MG63 (cell line): ENCODE measurements at regions not wholly inside any gene's neighbourhood (a gene's known extent, or its start where the extent isn't known, plus 50 kb on each side); places are given as distances from the start of the nearest gene placed in this dataset.
A peak's percentile ranks its signal among the peaks of the same experiment; 100 is the strongest.

Experiments used
- DNase-seq: peaks from one replicate; pipeline ENCODE4 v3.0.0-alpha.2; 2020
- H3K27me3 ChIP-seq: fragments of 250-450 bp; sonication (Bioruptor Pico); 2 replicates; pipeline ENCODE4 v1.5.1; 2020; ENCODE audit warnings: mild to moderate bottlenecking, moderate library complexity
- H3K36me3 ChIP-seq: fragments of 250-450 bp; sonication (Bioruptor Pico); 2 replicates; pipeline ENCODE4 v1.5.1; 2020; ENCODE audit warnings: mild to moderate bottlenecking, moderate library complexity
- H3K4me3 ChIP-seq: fragments of 250-450 bp; sonication (Bioruptor Pico); 2 replicates; pipeline ENCODE4 v1.5.1; 2020; ENCODE audit warnings: mild to moderate bottlenecking, moderate library complexity
- H3K9me3 ChIP-seq: fragments of 250-450 bp; sonication (Bioruptor Pico); 2 replicates; pipeline ENCODE4 v1.5.1; 2020; ENCODE audit warnings: mild to moderate bottlenecking, moderate library complexity

GRCh38 chr19:16000024-16000663, 51.3 kb downstream of the OR10H4 start:
- DNase-seq = no peak
- Histone ChIP-seq H3K36me3 (no peaks in the 10 kb centered on the region), H3K4me3 (no peak overlapping the region), H3K9me3 (peaks cover 9% of the 10 kb centered on the region), H3K27me3 (0 out of 2 replicates have a peak, but pooled peaks cover 4% of the 10 kb centered on the region)

DNA sequence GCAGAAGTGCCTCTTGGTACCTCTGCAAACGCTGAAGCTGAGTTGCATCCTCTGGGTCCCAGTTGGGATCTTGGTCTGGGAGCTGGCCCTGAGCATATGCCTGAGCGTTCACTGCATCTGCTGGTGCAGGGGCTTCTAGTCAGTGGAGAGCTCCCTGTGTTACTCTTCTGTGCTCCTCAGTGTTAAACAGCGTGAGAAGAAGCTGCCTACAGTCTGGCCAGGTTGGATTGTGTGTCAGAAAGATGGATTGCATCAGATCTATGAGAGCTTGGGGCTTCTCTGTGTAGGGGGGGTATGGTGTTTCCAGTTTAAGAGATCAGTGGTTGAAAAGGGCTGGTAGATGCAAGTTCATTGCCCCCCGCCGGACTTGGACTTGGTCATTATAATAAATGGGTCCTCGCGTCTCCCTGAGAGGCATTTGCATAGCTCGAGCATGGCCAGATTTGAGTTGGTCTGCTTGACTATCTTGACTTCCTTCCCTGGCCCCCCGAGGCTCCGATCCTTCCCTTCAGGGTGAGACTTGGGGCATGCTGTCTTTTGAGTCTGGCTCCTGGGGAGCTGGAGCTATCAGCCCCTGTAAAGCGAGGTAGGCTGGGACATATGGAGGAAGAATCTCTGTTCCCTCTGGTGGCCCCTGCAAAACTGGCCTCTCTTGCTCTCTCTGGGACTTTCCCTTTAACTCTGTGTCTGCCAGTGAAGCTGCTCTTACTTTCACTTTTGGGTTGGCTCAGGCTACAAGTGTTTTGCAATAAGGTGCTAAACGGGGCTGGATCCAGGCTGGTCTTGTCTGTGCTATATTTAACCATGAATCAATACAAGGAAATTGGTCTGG, 52.9 kb downstream of the OR10H4 start:
- no peaks in the 10 kb centered on the region for H3K9me3 ChIP-seq
- H3K27me3 ChIP-seq = 0 out of 2 replicates have a peak, but pooled peaks cover 4% of the 10 kb centered on the region
- H3K36me3 ChIP-seq = no peaks in the 10 kb centered on the region
- DNase-seq = peak; percentile 51
- H3K4me3 ChIP-seq = no peak overlapping the region

DNA sequence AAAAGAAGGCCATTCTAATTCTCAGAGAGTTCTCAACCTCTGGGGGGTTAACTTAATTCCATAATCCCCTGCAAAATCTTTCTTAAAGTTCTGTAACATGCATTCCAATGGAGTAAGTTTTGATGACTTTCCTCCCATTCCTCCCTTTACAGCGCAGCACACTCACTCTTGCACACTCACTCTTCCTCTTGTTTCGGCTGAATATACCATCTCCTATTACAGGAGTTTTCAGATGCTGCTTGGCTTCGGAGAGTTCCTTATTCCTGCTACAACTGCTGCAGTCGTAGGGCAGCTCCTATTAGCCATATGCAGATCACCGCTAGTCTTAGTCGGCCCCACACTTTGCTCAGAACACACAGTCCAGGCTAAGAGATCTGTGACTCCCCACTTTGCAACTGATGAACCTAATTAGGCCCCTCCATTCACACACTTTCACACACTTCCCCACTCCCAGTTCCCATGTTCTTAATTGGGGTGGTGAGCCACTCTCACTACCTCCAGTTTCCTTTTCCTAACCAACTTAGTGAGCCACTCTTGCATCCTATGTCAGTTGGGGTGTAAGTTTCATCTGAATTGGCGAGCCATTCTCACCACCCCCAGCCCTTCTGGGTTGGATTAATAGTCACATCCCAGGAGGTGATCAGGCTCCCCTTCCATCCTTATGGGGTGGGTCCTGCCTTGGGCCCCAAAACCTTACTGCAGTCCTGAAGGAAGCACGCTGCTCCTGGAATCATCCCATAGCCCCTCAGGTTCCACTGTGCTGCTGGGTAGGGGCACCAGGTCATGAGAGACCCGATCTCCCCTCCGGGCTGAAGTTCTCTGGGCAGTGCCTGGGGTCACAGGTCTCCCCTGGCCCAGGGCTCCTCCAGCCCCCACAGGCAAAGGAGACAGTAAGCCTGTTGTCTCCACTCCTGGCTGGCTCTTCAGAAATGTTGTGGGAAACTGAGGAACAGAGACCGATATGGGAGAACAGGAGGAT, 53.9 kb downstream of the OR10H4 start:
- Histone ChIP-seq H3K36me3 (no peaks in the 10 kb centered on the region), H3K9me3 (no peaks in the 10 kb centered on the region), H3K4me3 (no peak overlapping the region), H3K27me3 (0 out of 2 replicates have a peak, but pooled peaks cover 4% of the 10 kb centered on the region)
- DNase-seq = no peak

- 0 out of 2 replicates have a peak, but pooled peaks cover 4% of the 10 kb centered on the region for H3K27me3 ChIP-seq
- DNase-seq = no peak
- no peaks in the 10 kb centered on the region for H3K36me3 ChIP-seq
- no peaks in the 10 kb centered on the region for H3K9me3 ChIP-seq
- H3K4me3 ChIP-seq = no peak overlapping the region
Measured at GRCh38 chr19:16003391-16003790, 54.6 kb downstream of the OR10H4 start.

DNA sequence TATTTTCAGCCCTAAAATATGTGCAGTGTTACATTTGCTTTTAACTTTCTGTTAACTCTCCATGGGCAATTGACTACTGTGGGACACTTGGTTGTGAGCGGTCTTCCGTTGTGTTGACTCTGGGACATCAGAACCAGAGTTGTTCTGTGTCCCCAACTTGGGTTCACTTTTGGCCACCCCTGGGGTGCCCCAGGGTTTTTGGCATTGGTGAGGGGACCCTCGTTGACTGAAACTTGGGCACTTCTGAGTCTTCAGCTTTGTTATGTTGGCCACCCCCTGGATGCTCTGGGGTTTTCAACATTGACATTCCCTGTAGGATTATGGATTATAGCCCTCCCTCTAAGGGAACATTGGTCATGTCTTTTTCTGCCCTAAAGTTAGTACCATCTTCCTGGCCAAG, 57.1 kb downstream of the OR10H4 start:
- Histone ChIP-seq H3K9me3 (no peaks in the 10 kb centered on the region), H3K27me3 (0 out of 2 replicates have a peak, but pooled peaks cover 4% of the 10 kb centered on the region), H3K36me3 (no peaks in the 10 kb centered on the region), H3K4me3 (no peak overlapping the region)
- no peak for DNase-seq

GRCh38 chr19:16012552-16012951, 63.7 kb upstream of the TPM4 start:
- H3K9me3 ChIP-seq = no peaks in the 10 kb centered on the region
- no peaks in the 10 kb centered on the region for H3K27me3 ChIP-seq
- no peaks in the 10 kb centered on the region for H3K36me3 ChIP-seq
- H3K4me3 ChIP-seq = no peak overlapping the region
- DNase-seq = no peak

- DNase-seq = no peak
- no peaks in the 10 kb centered on the region for H3K27me3 ChIP-seq
- no peaks in the 10 kb centered on the region for H3K36me3 ChIP-seq
- H3K4me3 ChIP-seq = no peak overlapping the region
- no peaks in the 10 kb centered on the region for H3K9me3 ChIP-seq
Measured at GRCh38 chr19:16013181-16013850, 63.0 kb upstream of the TPM4 start.

GRCh38 chr19:16013851-16014840, 62.1 kb upstream of the TPM4 start:
- H3K27me3 ChIP-seq = no peaks in the 10 kb centered on the region
- no peaks in the 10 kb centered on the region for H3K36me3 ChIP-seq
- H3K9me3 ChIP-seq = no peaks in the 10 kb centered on the region
- no peak overlapping the region for H3K4me3 ChIP-seq
- DNase-seq = no peak

DNA sequence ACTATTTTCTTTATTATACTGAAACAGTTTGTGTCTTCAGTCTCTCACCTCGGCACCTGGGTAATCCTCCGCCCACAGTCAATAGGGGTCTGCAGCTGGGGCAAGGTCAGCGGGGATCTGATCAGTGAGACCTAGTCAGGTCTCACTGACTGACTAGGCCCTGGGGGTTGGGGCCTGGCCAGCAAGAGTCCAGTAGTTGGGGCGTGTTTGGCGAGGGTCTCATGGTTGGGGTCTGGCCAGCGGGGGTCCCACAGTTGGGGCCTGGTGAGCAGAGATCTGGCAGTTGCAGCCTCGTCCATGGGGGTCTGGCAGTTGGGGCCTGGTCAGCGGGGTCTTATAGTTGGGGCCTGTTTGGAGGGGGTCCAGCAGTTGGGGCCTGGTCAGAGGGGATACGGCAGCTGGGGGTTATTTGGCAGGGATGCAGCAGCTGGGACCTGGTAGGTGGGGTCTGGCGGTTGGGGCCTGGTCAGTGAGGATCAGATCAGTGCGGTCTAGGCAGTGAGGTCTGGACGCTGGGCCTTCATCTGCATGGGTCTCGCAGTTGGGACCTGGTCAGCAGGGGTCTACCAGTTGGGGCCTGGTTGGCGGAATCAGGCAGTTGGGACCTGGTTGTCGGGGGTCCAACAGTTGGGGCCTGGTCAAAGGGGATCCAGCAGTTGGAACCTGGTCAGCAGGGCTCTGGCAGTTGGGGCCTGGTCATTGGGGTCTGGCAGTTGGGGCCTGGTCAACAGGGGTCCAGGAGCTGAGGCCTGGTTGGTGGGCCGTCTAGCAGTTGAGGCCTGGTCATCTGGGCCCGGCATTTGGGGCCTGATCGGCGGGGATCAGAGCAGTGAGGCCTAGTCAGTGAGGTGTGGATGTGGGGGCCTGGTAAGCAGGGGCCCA, 61.1 kb upstream of the TPM4 start:
- no peak for DNase-seq
- Histone ChIP-seq H3K27me3 (no peaks in the 10 kb centered on the region), H3K9me3 (no peaks in the 10 kb centered on the region), H3K36me3 (no peaks in the 10 kb centered on the region), H3K4me3 (no peak overlapping the region)

GRCh38 chr19:16015805-16016173, 60.5 kb upstream of the TPM4 start:
- H3K4me3 ChIP-seq = no peak overlapping the region
- H3K9me3 ChIP-seq = no peaks in the 10 kb centered on the region
- H3K27me3 ChIP-seq = no peaks in the 10 kb centered on the region
- no peaks in the 10 kb centered on the region for H3K36me3 ChIP-seq
- no peak for DNase-seq

DNA sequence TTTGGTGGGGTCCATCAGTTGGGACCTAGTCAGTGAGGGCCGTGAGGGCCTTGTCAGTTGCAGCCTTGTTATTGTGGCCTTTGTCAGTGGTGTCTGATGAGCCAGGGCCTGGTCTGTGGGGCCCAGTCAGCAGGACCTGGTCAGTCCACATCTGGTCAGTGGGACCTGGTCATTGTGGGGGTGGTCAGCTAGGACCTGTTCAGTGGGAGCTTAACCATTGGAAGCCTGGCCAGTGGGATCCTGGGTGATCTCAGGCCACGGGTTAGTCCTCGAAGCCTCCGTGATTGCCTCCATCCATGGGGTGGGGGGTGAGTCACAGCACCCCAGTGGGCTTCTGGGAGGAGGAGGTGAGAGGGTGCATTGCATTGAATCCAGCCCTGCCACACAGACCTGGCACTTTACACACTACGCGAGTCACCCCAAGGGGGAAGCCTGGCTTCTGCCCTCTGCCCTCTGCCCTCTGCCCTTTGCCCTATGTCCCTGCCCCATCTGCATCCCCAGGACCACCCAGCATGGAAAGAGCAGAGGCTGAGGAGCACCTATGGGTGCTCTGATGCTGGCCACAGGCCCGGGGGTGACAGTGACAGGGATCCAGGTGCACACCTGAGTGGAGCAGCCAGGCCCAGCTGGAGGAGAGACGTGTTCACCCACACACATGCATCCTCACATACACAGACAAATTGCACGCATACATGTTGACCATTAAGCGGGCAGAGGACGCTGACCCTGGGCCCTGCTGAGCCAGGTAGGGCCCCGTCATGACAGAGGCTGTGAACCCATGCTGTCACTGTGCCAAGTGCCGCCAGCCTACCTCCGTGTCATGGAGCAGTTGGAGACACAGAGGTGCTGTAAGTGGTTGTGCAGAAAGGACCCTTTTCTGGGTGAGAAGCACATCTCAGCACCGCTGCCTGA, 59.8 kb upstream of the TPM4 start:
- Histone ChIP-seq H3K4me3 (no peak overlapping the region), H3K36me3 (no peaks in the 10 kb centered on the region)
- DNase-seq = no peak

GRCh38 chr19:16017138-16017490, 59.2 kb upstream of the TPM4 start:
- Histone ChIP-seq H3K27me3 (no peaks in the 10 kb centered on the region), H3K36me3 (no peaks in the 10 kb centered on the region), H3K9me3 (no peaks in the 10 kb centered on the region), H3K4me3 (no peak overlapping the region)
- no peak for DNase-seq

More for the DNA sequence above, 59.8 kb upstream of the TPM4 start:
- Histone ChIP-seq H3K27me3 (no peaks in the 10 kb centered on the region), H3K9me3 (no peaks in the 10 kb centered on the region)

DNA sequence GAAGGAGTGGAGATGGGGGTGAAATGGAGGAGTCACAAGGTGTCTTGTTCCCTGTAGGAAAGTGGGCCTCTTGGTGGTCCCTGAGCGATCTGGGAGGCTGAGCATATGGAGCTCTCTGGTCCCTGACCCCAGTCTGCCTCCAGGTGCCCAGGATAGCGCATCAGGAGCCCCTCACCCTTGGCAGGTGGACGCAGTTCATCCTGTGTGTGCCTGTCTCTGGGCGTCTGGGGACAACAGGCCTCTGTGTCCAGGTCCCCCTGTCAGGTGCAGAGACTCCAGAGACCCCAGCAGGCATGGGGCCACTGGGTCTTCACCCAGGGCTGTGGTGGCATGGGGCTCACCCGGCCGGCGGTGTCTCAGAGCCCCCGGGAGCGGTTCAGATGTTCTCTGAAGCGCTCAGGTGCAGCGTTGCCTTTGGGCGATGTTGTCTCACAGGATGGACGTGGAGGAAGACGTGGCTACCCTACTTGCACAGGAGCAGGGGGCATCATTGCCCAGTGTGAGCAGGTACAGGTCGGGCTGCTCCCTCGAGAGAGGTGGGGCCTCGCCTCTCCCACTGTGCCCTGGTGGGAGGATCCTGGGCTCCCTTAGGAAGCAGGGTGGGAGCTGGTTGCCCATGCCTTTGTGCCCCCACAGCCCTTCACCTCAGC, 58.1 kb upstream of the TPM4 start:
- H3K4me3 ChIP-seq = no peak overlapping the region
- DNase-seq = no peak
- H3K9me3 ChIP-seq = no peaks in the 10 kb centered on the region
- no peaks in the 10 kb centered on the region for H3K36me3 ChIP-seq
- H3K27me3 ChIP-seq = no peaks in the 10 kb centered on the region
